KOPT-K1 (cell line): ENCODE measurements at regions not wholly inside any gene's neighbourhood (a gene's known extent, or its start where the extent isn't known, plus 50 kb on each side); places are given as distances from the start of the nearest gene placed in this dataset.
"Not testable (repeated sequence)": the region's sequence is repeated elsewhere in the genome, so short reads cannot be mapped to it uniquely, and the experiment has no call there.

Experiments used
- H3K27ac ChIP-seq: fragments of 200-600 bp; sonication (generic); 2 replicates; pipeline ENCODE4 v1.5.1; 2016; ENCODE audit warnings: antibody characterized with exemption, mild to moderate bottlenecking, low read depth, low read length; ENCODE audit not compliant: poor library complexity, severe bottlenecking
- H3K36me3 ChIP-seq: fragments of 200-600 bp; sonication (generic); 2 replicates; pipeline ENCODE4 v1.5.1; 2017; ENCODE audit warnings: antibody characterized with exemption, mild to moderate bottlenecking, low read length, moderate library complexity; ENCODE audit not compliant: insufficient read depth
- H3K9me3 ChIP-seq: fragments of 200-600 bp; sonication (generic); 2 replicates; pipeline ENCODE4 v1.5.1; 2017; ENCODE audit warnings: antibody characterized with exemption, low read length, mild to moderate bottlenecking; ENCODE audit not compliant: insufficient read depth, poor library complexity, severe bottlenecking

DNA sequence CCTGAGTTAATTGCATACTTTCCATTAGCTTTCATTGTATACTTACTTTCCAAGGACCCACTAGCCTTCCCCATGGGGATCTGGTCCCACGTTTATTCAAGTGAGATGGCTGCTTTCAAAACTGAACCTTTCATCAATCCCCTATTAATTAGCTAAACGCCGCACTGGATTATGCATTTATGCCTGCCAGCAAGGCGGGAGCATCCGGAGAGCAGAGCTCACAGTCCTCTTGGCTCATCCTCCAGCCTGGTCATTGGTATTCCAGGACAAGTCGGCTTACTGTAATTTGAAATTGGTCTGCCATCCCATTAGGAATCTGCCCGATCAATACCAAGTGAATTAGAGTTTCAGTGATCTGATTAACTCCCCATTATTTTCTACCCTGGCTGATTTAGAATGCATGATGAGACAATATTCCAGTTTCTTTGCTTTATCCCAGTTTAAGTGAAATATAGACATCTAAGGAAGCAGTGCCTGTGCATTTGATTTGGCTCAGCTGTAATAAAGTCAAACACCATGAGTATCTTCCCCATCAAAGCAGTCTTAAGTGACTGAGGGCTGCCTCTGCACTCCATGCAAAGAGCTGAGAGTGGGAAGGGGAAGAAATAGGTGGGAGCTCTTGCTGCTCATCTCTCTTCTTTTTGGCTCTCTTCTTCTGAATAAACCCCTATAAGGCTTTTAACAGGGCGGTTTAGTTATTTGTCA is 411.4 kb downstream of the GPAT3 start:
- Histone ChIP-seq H3K36me3 (no peaks in the 10 kb centered on the region), H3K9me3 (no peaks in the 10 kb centered on the region), H3K27ac (no peak overlapping the region)

DNA sequence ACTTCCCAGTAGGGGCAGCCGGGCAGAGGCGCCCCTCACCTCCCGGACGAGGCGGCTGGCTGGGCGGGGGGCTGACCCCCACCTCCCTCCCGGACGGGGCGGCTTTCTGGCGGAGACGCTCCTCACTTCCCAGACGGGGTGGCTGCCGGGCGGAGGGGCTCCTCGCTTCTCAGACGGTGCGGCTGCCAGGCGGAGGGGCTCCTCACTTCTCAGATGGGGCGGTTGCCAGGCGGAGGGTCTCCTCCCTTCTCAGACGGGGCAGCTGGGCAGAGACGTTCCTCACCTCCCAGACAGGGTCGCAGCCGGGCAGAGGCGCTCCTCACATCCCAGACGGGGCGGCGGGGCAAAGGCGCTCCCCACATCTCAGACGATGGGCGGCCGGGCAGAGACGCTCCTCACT is 407.8 kb downstream of the GPAT3 start:
- H3K27ac ChIP-seq, H3K9me3 ChIP-seq, H3K36me3 ChIP-seq: not testable (repeated sequence)

DNA sequence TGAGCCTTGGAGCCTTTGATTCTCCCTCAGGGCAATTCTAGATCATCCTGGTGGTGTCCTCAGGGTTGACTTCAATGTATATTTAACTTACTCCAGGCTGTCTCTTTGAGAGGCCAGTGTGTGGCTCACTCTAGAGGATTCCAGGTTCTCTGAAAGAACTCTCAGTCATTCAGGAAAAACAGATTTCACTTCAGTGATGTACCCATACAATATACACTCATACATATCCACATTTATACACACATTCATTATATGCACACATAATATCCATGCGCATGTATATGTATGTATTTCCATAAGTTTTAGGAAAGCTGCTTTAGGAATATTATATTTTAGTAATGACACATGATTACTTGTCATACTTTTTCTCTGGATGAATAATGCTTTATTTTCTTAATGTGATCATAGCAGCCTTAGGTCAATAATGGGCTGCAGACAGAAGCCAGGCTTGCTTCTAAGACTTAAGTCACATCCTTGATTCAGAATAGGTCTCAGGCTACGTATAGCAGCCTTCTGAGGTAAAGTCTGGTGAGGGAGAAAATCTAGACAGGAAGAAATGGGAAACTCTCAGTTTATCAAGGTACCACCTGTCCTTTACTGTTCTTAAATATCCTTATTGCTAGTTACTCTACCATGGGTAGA is 397.0 kb downstream of the GPAT3 start:
- no peak overlapping the region for H3K27ac ChIP-seq
- no peaks in the 10 kb centered on the region for H3K9me3 ChIP-seq
- no peaks in the 10 kb centered on the region for H3K36me3 ChIP-seq

- Histone ChIP-seq H3K9me3 (no peaks in the 10 kb centered on the region), H3K36me3 (no peaks in the 10 kb centered on the region), H3K27ac (no peak overlapping the region)
These were observed 395.9 kb downstream of the GPAT3 start for GRCh38 chr4:83931659-83932438.

- H3K9me3 ChIP-seq: no peaks in the 10 kb centered on the region
- no peak overlapping the region for H3K27ac ChIP-seq
- no peaks in the 10 kb centered on the region for H3K36me3 ChIP-seq
These were observed 393.6 kb downstream of the GPAT3 start for GRCh38 chr4:83929550-83929949.

DNA sequence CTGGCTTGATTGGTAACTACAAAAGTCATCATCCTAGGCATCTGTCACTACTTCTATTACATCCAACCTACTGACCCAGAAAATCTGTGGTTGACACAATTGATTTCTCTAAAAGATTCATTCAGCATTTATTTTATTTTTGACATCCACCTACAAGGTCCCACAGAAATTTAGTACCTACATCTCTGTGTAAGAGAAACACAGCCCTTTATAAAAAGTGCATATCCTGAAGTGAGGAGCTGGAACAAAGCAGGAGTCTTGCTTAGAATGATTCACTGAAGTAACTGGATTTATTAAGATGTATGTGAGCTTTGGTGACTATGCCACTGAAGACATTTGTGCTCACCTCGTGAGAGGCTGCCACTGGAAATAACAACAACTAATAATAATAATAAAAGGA is 391.0 kb downstream of the GPAT3 start:
- H3K27ac ChIP-seq: no peak overlapping the region
- H3K36me3 ChIP-seq: no peaks in the 10 kb centered on the region
- no peaks in the 10 kb centered on the region for H3K9me3 ChIP-seq

- no peaks in the 10 kb centered on the region for H3K36me3 ChIP-seq
- H3K27ac ChIP-seq: no peak overlapping the region
- no peaks in the 10 kb centered on the region for H3K9me3 ChIP-seq
These were observed 387.4 kb downstream of the GPAT3 start for GRCh38 chr4:83923341-83923740.

DNA sequence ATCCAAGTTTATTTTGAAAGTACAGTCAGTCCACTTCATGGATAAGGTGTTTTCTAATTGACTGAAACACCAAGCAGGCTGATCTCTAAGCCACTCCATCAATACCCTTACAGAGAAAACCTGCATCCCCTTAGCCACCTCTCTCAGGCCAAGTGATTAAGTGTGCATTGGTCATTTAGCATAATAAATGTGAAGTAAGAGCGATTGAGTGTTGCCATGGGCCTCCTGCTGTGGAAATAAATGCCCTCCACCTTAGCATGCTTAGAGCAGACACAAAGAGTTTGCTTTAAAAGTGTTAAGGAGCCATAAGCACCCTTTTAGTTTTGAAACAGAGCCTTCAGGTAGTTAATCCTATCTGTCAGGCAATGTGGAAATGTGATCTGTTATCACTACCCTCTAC is 386.5 kb downstream of the GPAT3 start:
- no peaks in the 10 kb centered on the region for H3K36me3 ChIP-seq
- no peaks in the 10 kb centered on the region for H3K9me3 ChIP-seq
- H3K27ac ChIP-seq: no peak overlapping the region

GRCh38 chr4:83921124-83921523 is 385.2 kb downstream of the GPAT3 start:
- no peak overlapping the region for H3K27ac ChIP-seq
- H3K36me3 ChIP-seq: no peaks in the 10 kb centered on the region
- no peaks in the 10 kb centered on the region for H3K9me3 ChIP-seq

DNA sequence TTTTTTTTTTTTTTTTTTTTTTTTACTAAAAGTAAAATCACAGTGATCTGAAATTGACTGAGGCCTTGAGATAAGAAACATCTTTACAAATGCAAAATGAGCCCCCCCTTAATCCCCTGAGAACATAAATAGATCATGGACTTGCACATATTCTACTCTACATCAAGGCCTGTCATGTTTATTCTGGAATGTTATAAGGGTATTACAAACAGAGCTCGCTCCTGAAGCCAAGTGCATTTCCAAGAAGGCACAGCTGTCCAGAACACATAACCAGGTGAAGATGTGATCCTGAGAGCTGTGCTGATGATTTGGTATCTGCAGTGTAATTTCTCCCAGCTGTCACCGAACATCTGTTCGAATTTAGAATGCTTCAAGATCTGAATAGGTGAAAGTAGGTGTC is 384.5 kb downstream of the GPAT3 start:
- H3K36me3 ChIP-seq: no peaks in the 10 kb centered on the region
- H3K27ac ChIP-seq: no peak overlapping the region
- H3K9me3 ChIP-seq: no peaks in the 10 kb centered on the region

GRCh38 chr4:83917572-83917971 is 381.7 kb downstream of the GPAT3 start:
- H3K27ac ChIP-seq: no peak overlapping the region
- H3K9me3 ChIP-seq: no peaks in the 10 kb centered on the region
- no peaks in the 10 kb centered on the region for H3K36me3 ChIP-seq

- Histone ChIP-seq H3K27ac (no peak overlapping the region), H3K36me3 (no peaks in the 10 kb centered on the region), H3K9me3 (no peaks in the 10 kb centered on the region)
These were observed 374.8 kb downstream of the GPAT3 start for GRCh38 chr4:83910693-83911092.

DNA sequence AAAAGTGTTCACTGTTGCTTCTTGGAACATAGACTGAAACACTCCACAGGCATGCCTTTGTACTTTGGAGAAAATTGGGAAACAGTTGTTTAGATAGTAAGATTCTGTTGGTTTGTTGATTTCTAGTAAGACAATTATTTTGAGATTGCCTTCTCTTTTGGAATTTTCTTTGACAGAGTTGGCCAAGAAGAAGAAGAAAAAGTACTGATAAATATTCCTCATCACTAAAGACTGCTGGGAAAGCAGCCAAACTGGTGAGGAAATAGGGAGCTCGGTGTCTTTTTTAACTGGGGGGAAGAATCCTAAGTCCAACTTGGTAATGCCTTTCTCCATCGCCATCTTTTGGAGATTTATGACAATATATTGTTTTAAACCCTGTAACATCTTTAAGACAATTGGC is 370.7 kb downstream of the GPAT3 start:
- H3K36me3 ChIP-seq: no peaks in the 10 kb centered on the region
- no peak overlapping the region for H3K27ac ChIP-seq
- H3K9me3 ChIP-seq: no peaks in the 10 kb centered on the region

- Histone ChIP-seq H3K27ac (no peak overlapping the region), H3K36me3 (no peaks in the 10 kb centered on the region), H3K9me3 (no peaks in the 10 kb centered on the region)
These were observed 370.0 kb downstream of the GPAT3 start for GRCh38 chr4:83905952-83906351.

GRCh38 chr4:83903740-83904139 is 367.8 kb downstream of the GPAT3 start:
- H3K27ac ChIP-seq, H3K9me3 ChIP-seq, H3K36me3 ChIP-seq: not testable (repeated sequence)
